ENCODE measurements at regions not wholly inside any gene's neighbourhood (a gene's known extent, or its start where the extent isn't known, plus 50 kb on each side); places are given as distances from the start of the nearest gene placed in this dataset.

DNA sequence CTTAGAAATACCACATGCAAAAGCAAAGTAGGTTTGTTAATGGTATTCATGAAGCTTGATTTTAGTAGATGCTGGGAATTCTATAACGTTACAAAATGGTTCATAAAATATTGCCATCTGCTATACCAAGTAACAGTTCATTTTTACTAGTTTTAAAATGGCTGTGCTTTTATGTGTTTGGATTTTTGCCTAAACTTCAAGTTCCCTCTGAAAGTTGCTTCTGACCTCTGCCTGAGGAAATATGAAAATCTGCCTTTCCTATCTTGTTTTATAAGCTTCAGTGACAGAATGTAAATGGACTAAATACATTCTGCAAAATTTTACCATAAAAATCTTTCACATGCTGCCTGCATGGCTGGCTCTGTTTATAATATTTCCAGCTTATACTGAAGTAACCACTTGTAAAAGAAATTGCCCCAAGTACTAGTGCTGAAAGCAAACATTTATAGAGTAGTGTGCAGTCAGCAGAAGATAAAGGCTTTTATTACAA is 560.7 kb upstream of the ROBO2 start:
- Histone ChIP-seq H3K4me3 (ENCODE audit: low read length) (no peak overlapping the region), H3K27ac (ENCODE audit: low read depth, low read length) (no peak overlapping the region), H3K27me3 (ENCODE audit: insufficient read depth, low read length) (no peaks in the 10 kb centered on the region), H3K9me3 (ENCODE audit: insufficient read depth, low read depth, low read length) (no peaks in the 10 kb centered on the region), H3K36me3 (ENCODE audit: insufficient read depth, low read length) (no peaks in the 10 kb centered on the region), H3K4me1 (ENCODE audit: insufficient read depth, low read length) (no peaks in the 10 kb centered on the region), H3K9ac (ENCODE audit: low read depth, low read length) (no peak overlapping the region)
- no CpG with 5 or more reads among the region's 1 CpG for WGBS

DNA sequence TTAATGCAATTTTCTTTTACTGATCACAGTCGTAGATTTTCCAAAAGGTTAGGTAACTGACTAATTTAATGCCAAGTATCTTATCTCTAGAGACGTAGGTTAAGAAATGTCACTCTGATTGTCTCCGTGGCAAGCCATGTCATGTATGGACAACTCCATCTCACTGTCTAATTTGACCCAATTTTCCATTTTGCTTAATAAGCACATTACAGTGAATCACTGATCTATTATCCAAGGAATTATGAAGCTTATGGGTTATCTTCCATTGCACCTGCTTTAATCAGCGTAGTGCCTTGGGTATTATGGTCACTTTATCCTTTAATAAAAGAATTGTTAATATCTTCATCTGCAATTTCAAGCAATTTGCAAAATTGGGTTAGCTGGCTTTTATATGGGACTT is 557.4 kb upstream of the ROBO2 start:
- Histone ChIP-seq H3K9me3 (ENCODE audit: insufficient read depth, low read depth, low read length) (no peaks in the 10 kb centered on the region), H3K4me1 (ENCODE audit: insufficient read depth, low read length) (no peaks in the 10 kb centered on the region), H3K36me3 (ENCODE audit: insufficient read depth, low read length) (no peaks in the 10 kb centered on the region), H3K27ac (ENCODE audit: low read depth, low read length) (no peak overlapping the region), H3K27me3 (ENCODE audit: insufficient read depth, low read length) (no peaks in the 10 kb centered on the region), H3K4me3 (ENCODE audit: low read length) (no peak overlapping the region), H3K9ac (ENCODE audit: low read depth, low read length) (no peak overlapping the region)
- WGBS = 95% methylated on average over 4 of the region's 4 CpGs

DNA sequence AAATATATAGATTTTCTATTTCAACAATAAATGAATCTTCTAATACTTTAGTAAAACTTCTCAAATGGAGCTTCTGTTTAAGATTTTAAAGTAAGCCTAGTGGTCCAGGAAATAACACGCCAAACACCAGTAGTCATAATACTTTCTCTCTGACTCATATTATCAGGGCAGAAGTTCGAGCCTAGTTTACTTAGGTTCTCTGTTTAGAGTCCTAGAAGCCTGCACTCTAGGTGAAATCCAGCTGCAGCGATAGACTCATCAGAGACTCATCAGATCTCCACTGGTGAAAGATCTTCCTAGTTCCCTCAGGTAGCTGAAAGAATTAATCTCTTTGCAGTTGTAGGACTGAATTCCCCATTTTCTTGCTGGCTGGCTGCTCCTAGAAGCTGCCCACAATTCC is 552.5 kb upstream of the ROBO2 start:
- no peaks in the 10 kb centered on the region for H3K9me3 ChIP-seq (ENCODE audit: insufficient read depth, low read depth, low read length)
- no peaks in the 10 kb centered on the region for H3K4me1 ChIP-seq (ENCODE audit: insufficient read depth, low read length)
- no peak overlapping the region for H3K27ac ChIP-seq (ENCODE audit: low read depth, low read length)
- no peak overlapping the region for H3K4me3 ChIP-seq (ENCODE audit: low read length)
- H3K9ac ChIP-seq (ENCODE audit: low read depth, low read length) = no peak overlapping the region
- WGBS = 93% methylated on average over 3 of the region's 3 CpGs
- H3K27me3 ChIP-seq (ENCODE audit: insufficient read depth, low read length) = no peaks in the 10 kb centered on the region
- no peaks in the 10 kb centered on the region for H3K36me3 ChIP-seq (ENCODE audit: insufficient read depth, low read length)

DNA sequence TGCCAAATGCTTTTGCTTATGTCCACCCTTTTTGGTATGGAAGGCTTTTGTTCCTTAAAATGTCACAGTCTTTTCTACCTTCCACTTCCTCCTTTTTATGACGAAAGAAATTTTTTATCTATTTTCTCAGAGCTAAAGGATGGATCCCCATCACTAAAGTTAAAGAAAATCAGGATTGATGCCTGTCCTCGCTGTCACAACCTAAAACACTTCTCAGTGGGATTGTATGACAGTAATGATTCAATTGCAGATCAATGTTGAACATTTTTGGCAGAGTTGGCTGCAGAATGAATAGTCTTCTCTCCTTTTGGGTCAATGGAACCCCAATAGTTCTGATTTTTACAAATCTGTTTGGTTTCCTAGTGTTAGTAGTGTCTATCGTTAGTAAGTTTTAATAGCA is 549.8 kb upstream of the ROBO2 start:
- Histone ChIP-seq H3K4me3 (ENCODE audit: low read length) (no peak overlapping the region), H3K9ac (ENCODE audit: low read depth, low read length) (no peak overlapping the region), H3K36me3 (ENCODE audit: insufficient read depth, low read length) (no peaks in the 10 kb centered on the region), H3K27me3 (ENCODE audit: insufficient read depth, low read length) (no peaks in the 10 kb centered on the region), H3K4me1 (ENCODE audit: insufficient read depth, low read length) (no peaks in the 10 kb centered on the region), H3K9me3 (ENCODE audit: insufficient read depth, low read depth, low read length) (no peaks in the 10 kb centered on the region), H3K27ac (ENCODE audit: low read depth, low read length) (no peak overlapping the region)
- WGBS = 88% methylated on average over 3 of the region's 3 CpGs

DNA sequence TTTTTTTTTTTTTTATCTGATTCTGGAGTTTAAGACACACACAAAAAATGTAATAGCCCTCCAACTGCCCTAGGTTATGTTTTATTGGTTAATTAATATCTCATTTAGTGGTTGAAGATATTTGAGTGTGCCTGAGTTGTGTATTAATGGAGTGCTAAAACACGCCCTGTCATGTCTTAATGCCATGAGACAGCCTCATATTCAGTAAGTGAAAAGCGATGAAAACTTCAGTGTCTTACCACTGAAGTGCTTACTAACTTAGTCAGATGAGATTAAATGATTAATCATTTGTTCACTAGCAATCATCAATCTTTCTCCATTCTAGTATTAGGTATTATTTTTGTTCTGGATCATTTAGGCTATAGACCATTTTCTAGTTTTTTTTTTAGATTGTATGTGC is 544.7 kb upstream of the ROBO2 start:
- Histone ChIP-seq H3K4me1 (ENCODE audit: insufficient read depth, low read length) (0 out of 2 replicates have a peak, but pooled peaks cover 5% of the 10 kb centered on the region), H3K9ac (ENCODE audit: low read depth, low read length) (no peak overlapping the region), H3K27ac (ENCODE audit: low read depth, low read length) (no peak overlapping the region), H3K4me3 (ENCODE audit: low read length) (no peak overlapping the region), H3K36me3 (ENCODE audit: insufficient read depth, low read length) (no peaks in the 10 kb centered on the region), H3K27me3 (ENCODE audit: insufficient read depth, low read length) (no peaks in the 10 kb centered on the region), H3K9me3 (ENCODE audit: insufficient read depth, low read depth, low read length) (peaks cover 3% of the 10 kb centered on the region; the same call in 1 of the 2 replicates)
- 94% methylated on average over 2 of the region's 2 CpGs for WGBS

DNA sequence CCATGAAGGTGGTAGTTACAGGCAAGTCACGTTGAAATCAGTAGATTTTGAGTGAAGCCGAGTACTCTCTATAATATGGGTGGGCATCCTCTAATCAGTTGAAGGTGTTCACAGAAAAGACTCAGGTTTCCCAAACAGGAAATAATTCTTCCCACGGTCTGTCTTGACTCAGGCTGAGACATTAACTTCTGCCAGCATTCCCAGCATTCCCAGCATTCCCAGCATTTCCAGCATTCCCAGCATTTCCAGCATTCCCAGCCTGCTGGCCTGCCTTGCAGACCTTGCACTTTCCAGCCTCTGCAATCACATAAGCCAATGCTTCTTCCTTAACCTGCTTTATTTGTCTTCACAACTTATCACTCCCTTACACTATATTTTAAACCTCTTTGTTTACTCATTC is 542.3 kb upstream of the ROBO2 start:
- 80% methylated on average over 3 of the region's 3 CpGs for WGBS
- Histone ChIP-seq H3K27me3 (ENCODE audit: insufficient read depth, low read length) (no peaks in the 10 kb centered on the region), H3K4me3 (ENCODE audit: low read length) (no peak overlapping the region), H3K9me3 (ENCODE audit: insufficient read depth, low read depth, low read length) (peaks cover 3% of the 10 kb centered on the region; the same call in 1 of the 2 replicates), H3K9ac (ENCODE audit: low read depth, low read length) (no peak overlapping the region), H3K36me3 (ENCODE audit: insufficient read depth, low read length) (no peaks in the 10 kb centered on the region), H3K4me1 (ENCODE audit: insufficient read depth, low read length) (0 out of 2 replicates have a peak, but pooled peaks cover 5% of the 10 kb centered on the region), H3K27ac (ENCODE audit: low read depth, low read length) (peak overlapping the region; percentile 22; the same call in 1 of the 2 replicates)

DNA sequence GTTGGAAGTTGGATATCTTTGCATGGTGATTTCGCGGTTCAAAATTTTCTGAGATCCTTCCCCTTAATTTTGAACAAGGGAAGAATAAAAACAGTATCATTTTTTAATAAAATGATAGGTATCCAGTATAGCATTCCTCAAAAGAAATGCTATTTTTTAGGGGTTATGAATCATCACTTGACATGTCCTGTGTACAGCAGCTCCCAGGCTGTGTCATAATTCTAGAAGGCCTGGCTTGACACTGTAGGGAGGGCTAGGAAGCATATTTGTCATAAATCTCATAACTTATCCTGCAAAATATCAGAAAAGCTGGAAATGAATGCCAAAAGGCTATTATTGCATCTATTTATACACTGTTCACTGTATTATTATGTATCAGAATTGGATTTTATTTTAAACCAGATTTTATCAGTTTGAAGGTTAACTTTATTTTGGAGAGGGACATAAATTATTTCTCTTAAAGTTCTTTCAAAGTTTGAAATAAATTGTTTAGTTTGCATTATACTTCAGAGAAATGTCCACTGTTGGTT is 539.1 kb upstream of the ROBO2 start:
- H3K27me3 ChIP-seq (ENCODE audit: insufficient read depth, low read length) = no peaks in the 10 kb centered on the region
- H3K9ac ChIP-seq (ENCODE audit: low read depth, low read length) = no peak overlapping the region
- 0 out of 2 replicates have a peak, but pooled peaks cover 5% of the 10 kb centered on the region for H3K4me1 ChIP-seq (ENCODE audit: insufficient read depth, low read length)
- peaks cover 3% of the 10 kb centered on the region; the same call in 1 of the 2 replicates for H3K9me3 ChIP-seq (ENCODE audit: insufficient read depth, low read depth, low read length)
- WGBS = no CpG with 5 or more reads among the region's 2 CpGs
- no peak overlapping the region for H3K27ac ChIP-seq (ENCODE audit: low read depth, low read length)
- H3K4me3 ChIP-seq (ENCODE audit: low read length) = no peak overlapping the region
- no peaks in the 10 kb centered on the region for H3K36me3 ChIP-seq (ENCODE audit: insufficient read depth, low read length)

DNA sequence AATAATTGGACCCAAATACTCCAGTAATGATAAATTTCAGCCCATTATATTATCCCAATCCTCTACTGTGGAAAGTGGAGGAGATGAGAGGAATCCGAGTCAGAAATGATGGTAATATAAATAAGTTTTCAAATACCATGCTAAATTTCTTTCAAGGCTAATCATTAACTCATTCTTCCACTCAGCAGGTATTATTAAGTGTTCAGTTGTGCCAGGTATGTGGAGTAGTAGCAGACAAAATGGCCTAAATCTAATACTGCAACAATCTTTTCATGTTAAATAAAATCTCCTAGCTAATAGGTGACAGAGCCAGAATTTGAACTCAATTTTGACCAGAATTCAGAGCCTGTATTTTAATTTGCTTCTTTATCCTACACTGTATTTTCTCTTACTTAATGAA is 538.6 kb upstream of the ROBO2 start:
- no peaks in the 10 kb centered on the region for H3K36me3 ChIP-seq (ENCODE audit: insufficient read depth, low read length)
- H3K9ac ChIP-seq (ENCODE audit: low read depth, low read length) = no peak overlapping the region
- H3K4me3 ChIP-seq (ENCODE audit: low read length) = no peak overlapping the region
- H3K4me1 ChIP-seq (ENCODE audit: insufficient read depth, low read length) = 0 out of 2 replicates have a peak, but pooled peaks cover 5% of the 10 kb centered on the region
- H3K27me3 ChIP-seq (ENCODE audit: insufficient read depth, low read length) = no peaks in the 10 kb centered on the region
- no CpG with 5 or more reads among the region's 1 CpG for WGBS
- H3K9me3 ChIP-seq (ENCODE audit: insufficient read depth, low read depth, low read length) = peaks cover 3% of the 10 kb centered on the region; the same call in 1 of the 2 replicates
- H3K27ac ChIP-seq (ENCODE audit: low read depth, low read length) = no peak overlapping the region

DNA sequence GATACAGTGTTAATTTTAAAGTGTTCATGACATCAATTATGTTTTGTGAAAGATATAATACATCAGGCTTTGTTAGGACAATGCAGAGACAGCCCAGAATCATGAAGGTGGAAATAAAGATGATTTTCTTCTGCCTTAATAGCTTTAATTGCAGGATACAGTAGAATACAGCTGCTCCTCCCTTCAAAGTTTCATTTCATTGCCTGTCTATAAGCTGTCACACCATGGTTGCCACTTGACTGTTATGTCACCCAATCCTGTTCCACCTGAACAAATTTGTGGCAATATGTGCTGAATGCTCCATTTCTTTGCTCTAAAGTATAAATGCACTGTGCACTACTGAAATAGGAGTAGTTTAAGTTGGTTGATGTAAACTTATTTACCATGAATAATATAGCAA is 537.8 kb upstream of the ROBO2 start:
- H3K36me3 ChIP-seq (ENCODE audit: insufficient read depth, low read length) = no peaks in the 10 kb centered on the region
- H3K9ac ChIP-seq (ENCODE audit: low read depth, low read length) = no peak overlapping the region
- H3K27me3 ChIP-seq (ENCODE audit: insufficient read depth, low read length) = no peaks in the 10 kb centered on the region
- 0 out of 2 replicates have a peak, but pooled peaks cover 5% of the 10 kb centered on the region for H3K4me1 ChIP-seq (ENCODE audit: insufficient read depth, low read length)
- no peak overlapping the region for H3K4me3 ChIP-seq (ENCODE audit: low read length)
- no peak overlapping the region for H3K27ac ChIP-seq (ENCODE audit: low read depth, low read length)
- H3K9me3 ChIP-seq (ENCODE audit: insufficient read depth, low read depth, low read length) = peaks cover 1% of the 10 kb centered on the region; the same call in 1 of the 2 replicates

DNA sequence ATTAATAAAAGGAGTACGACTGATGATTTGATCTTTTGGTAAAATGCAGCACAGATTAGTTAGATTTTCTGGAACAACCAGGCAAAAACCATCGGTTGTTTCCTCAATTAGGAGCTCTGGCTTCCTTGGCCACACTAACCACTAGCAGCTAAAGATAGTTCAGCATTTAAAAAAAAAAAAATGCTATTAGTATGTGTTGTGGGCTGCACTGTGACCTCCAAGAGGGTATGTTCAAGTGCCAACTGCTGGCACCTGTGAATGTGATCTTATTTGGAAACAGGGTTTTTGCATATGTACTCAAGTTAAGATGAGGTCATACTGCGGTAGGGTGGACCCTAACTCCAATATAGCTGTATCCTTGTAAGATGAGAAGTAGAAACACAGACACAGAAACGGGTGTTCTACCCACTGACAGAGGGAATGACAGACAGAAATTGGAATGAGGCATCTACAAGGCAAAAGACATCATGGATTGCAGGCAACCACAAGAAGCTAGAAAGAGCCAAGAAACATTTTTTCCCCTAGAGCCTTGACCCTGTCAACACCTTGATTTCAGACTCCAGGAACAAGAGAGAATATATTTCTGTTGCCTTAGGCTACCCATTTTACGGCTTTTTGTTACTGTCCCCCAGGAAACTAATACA is 534.6 kb upstream of the ROBO2 start:
- WGBS = 86% methylated on average over 5 of the region's 5 CpGs
- Histone ChIP-seq H3K27me3 (ENCODE audit: insufficient read depth, low read length) (no peaks in the 10 kb centered on the region), H3K4me1 (ENCODE audit: insufficient read depth, low read length) (no peaks in the 10 kb centered on the region), H3K4me3 (ENCODE audit: low read length) (no peak overlapping the region), H3K9ac (ENCODE audit: low read depth, low read length) (no peak overlapping the region), H3K36me3 (ENCODE audit: insufficient read depth, low read length) (no peaks in the 10 kb centered on the region), H3K9me3 (ENCODE audit: insufficient read depth, low read depth, low read length) (no peaks in the 10 kb centered on the region), H3K27ac (ENCODE audit: low read depth, low read length) (no peak overlapping the region)

DNA sequence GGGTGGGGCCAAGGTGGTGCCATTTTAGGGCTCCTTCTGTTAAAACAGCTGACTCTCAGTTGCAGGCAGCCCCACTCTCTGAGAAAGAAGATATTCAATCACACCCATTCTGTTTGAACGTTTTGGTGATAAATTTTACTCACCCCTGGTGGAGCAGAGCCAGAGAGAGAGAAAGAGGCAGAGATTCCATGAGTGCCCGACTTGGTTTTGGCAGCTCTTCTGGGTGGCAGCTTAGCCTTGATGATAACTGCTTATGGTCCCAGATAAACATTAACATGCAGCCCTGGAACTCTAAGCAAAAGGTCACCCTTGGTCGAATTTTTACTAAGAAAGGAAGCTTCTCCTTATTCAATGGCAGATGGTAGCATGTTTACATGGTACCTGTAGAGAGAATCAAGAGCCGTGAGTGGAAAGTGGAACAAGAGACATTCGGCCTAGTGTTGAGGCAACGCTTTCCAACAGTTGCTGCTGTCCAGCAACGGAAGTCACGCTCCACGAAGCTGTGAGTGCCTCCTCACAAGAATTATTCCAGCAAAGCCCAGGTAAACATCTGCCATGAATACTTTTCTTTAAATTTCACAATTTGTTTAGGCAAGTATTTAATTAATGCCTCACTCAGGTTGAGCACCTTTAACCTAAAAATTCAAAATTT is 530.6 kb upstream of the ROBO2 start:
- 92% methylated on average over 9 of the region's 9 CpGs for WGBS

More for the DNA sequence above, 530.6 kb upstream of the ROBO2 start:
- no peak overlapping the region for H3K27ac ChIP-seq (ENCODE audit: low read depth, low read length)
- no peaks in the 10 kb centered on the region for H3K36me3 ChIP-seq (ENCODE audit: insufficient read depth, low read length)
- no peaks in the 10 kb centered on the region for H3K4me1 ChIP-seq (ENCODE audit: insufficient read depth, low read length)
- no peaks in the 10 kb centered on the region for H3K27me3 ChIP-seq (ENCODE audit: insufficient read depth, low read length)
- no peak overlapping the region for H3K4me3 ChIP-seq (ENCODE audit: low read length)
- no peak overlapping the region for H3K9ac ChIP-seq (ENCODE audit: low read depth, low read length)
- H3K9me3 ChIP-seq (ENCODE audit: insufficient read depth, low read depth, low read length) = no peaks in the 10 kb centered on the region

Measured in HUES64 (cell line).